GM10248 (cell line): ENCODE measurements at regions not wholly inside any gene's neighbourhood (a gene's known extent, or its start where the extent isn't known, plus 50 kb on each side); places are given as distances from the start of the nearest gene placed in this dataset.

Source experiments
- CTCF ChIA-PET: fragments of 300-600 bp; sonication (Branson Sonifier 250); formaldehyde crosslinking; extraction: SDS; loops from one replicate; lab custom pipeline; 2021; ENCODE audit warnings: antibody characterized with exemption; lab: Yijun Ruan, JAX
- POLR2A ChIA-PET: fragments of 350-650 bp; sonication (Branson Sonifier 250); formaldehyde crosslinking; extraction: SDS; loops from one replicate; lab custom pipeline; 2020; ENCODE audit warnings: antibody characterized with exemption; lab: Yijun Ruan, JAX
- DNase-seq: peaks from one replicate; pipeline ENCODE4 v3.0.0; 2012; ENCODE audit errors: extremely low spot score
- CTCF ChIP-seq: IDR thresholded peaks from 2 replicates; pipeline ENCODE4 v1.5.1; 2012; ENCODE audit warnings: mild to moderate bottlenecking, low read depth; ENCODE audit errors: extremely low read depth, missing control alignments, control extremely low read depth

DNA sequence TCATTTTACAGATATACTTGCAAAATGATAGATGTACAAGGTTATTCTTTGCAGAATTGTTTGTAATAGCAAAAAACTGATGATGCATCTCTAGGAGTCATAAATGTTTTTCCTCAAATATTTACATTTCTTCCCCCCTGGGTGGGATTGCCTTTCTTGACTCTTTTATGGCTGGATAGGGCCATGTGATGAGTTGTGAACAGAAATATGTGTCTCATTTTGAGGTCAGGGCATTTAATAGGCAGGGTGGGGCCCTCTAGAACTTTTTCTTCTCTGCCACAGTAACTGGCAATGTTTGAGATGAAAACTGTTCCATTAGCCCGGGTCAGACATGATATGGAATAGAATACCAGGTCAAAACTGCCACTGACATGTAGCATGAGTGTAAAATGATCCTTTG is 159.5 kb upstream of the SYNCRIP start:
- CTCF ChIA-PET = no interaction called here
- no peak for TF ChIP-seq CTCF
- no peak for DNase-seq
- POLR2A ChIA-PET = no interaction called here

DNA sequence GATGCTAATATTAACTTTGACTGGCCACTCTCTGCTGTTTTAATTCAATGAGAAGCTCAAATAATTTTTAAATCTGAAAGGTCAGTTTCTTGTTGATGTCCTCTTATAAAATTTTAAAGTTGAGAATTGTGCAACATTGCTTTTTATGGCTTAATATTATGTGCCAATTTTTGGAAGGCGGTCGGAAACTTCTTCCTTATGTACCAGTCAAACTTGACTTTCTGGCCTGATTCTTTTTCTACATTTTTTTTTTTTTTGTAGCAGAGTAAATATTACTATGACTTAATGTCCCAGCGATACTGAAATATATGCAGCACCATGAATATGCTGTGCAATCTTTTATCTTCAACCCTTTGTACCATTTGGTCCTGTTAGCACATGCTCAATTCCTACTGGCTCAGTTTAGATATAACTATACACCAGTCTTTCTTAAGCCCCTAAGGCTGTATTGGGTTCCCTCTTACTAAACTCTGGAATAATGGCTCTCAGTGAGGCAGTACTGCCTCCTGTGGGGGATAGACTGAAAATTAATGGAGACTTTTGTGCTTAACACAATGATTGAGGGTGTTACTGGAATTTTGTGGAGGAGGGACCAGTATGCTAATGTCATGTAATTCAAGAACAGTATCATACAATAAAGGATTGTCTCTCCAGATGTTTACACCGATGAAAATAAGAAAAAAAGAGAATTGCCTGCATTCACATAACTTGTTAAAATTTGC is 156.4 kb upstream of the SYNCRIP start:
- ChIA-PET POLR2A (no interaction called here), CTCF (no interaction called here)
- TF ChIP-seq CTCF = no peak
- no peak for DNase-seq

GRCh38 chr6:85797993-85798392 is 155.3 kb upstream of the SYNCRIP start:
- no peak for DNase-seq
- ChIA-PET CTCF (no interaction called here), POLR2A (no interaction called here)
- no peak for TF ChIP-seq CTCF

- no peak for TF ChIP-seq CTCF
- POLR2A ChIA-PET = no interaction called here
- no peak for DNase-seq
- CTCF ChIA-PET = no interaction called here
Observed at GRCh38 chr6:85795945-85796344, 153.3 kb upstream of the SYNCRIP start.

- ChIA-PET POLR2A (no interaction called here), CTCF (no interaction called here)
- TF ChIP-seq CTCF = no peak
- no peak for DNase-seq
Observed at GRCh38 chr6:85792254-85792653, 149.6 kb upstream of the SYNCRIP start.

DNA sequence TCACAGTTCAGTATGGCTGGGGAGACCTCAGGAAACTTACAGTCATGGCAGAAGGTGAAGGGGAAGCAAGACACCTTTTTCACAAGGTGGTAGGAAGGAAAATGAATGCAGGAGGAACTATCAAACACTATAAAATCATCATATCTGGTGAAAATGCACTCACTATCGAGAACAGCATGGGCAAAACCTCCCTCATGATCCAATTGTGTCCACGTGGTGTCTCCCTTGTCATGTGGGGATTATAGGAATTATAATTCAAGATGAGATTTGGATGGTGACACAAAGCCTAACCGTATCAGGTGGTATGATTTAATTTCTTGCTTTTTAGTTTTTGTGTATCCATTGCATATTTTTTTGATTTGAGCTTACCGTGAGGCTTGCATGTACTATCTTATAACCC is 133.2 kb upstream of the SYNCRIP start:
- DNase-seq = no peak
- ChIA-PET POLR2A (no interaction called here), CTCF (no interaction called here)
- no peak for TF ChIP-seq CTCF
